ENCODE measurements at regions not wholly inside any gene's neighbourhood (a gene's known extent, or its start where the extent isn't known, plus 50 kb on each side); places are given as distances from the start of the nearest gene placed in this dataset.

DNA sequence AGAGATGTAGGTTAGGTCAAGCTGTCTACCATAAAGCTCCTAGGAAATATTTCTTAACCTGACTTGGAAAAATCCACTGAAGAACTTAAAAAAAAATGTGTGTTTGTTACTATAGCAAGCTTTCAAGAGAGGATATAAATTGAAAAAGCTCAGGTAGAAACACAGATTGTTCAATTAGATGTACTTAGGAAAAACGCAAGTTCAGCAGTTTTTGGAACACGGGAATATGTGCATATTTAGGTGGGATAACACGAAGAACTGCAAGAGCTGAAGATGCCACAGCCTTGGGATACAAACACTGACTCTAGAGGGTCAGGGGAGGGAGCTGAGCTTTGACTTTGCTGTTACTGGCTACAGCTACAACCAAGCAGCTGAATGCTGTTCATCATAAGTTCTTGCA lies 77.8 kb upstream of the FSHB start:
- H2BK12ac ChIP-seq (ENCODE audit: low read length): no peak overlapping the region
- H2BK120ac ChIP-seq (ENCODE audit: insufficient read depth, low read length, poor library complexity): no peak overlapping the region
- H3K18ac ChIP-seq (ENCODE audit: low read length): no peak overlapping the region
- H3K23ac ChIP-seq (ENCODE audit: low read length): no peak overlapping the region
- H3K9me3 ChIP-seq (ENCODE audit: insufficient read depth, low read depth, low read length): no peaks in the 10 kb centered on the region
- H3K4me3 ChIP-seq (ENCODE audit: low read depth, low read length): no peak overlapping the region
- H2BK5ac ChIP-seq (ENCODE audit: low read depth, low read length, poor library complexity): no peak overlapping the region
- no peak overlapping the region for H4K12ac ChIP-seq (ENCODE audit: low read depth, low read length)
- DNase-seq: no peak
- no peak overlapping the region for H2AFZ ChIP-seq (ENCODE audit: insufficient read depth, low read length, poor library complexity)
- H3K36me3 ChIP-seq (ENCODE audit: control insufficient read depth in 1 of 2, insufficient read depth in 2 of 2, low read length in 2 of 2): no peaks in the 10 kb centered on the region
- no peak overlapping the region for H2AK5ac ChIP-seq (ENCODE audit: low read length)
- no peak overlapping the region for H3K14ac ChIP-seq (ENCODE audit: low read length)
- H3K9ac ChIP-seq (ENCODE audit: low read length): no peak overlapping the region
- no peaks in the 10 kb centered on the region for H3K27me3 ChIP-seq (ENCODE audit: insufficient read depth, low read length)
- no peak overlapping the region for H3K4ac ChIP-seq (ENCODE audit: low read depth, low read length)
- no peaks in the 10 kb centered on the region for H3K79me2 ChIP-seq (ENCODE audit: control insufficient read depth, insufficient read depth, low read length, poor library complexity)
- WGBS (ENCODE audit: extremely low coverage, insufficient coverage, insufficient read length): no CpG with 5 or more reads among the region's 3 CpGs
- no peak overlapping the region for H3K27ac ChIP-seq (ENCODE audit: low read depth, low read length)
- no peak overlapping the region for H3K4me2 ChIP-seq (ENCODE audit: low read length)
- no peak overlapping the region for H4K91ac ChIP-seq (ENCODE audit: low read depth, low read length)
- no peak overlapping the region for H4K8ac ChIP-seq (ENCODE audit: low read depth, low read length)
- no peaks in the 10 kb centered on the region for H3K4me1 ChIP-seq (ENCODE audit: control insufficient read depth in 1 of 2, insufficient read depth in 2 of 2, low read length in 2 of 2)
- H3K79me1 ChIP-seq (ENCODE audit: low read length): no peaks in the 10 kb centered on the region

DNA sequence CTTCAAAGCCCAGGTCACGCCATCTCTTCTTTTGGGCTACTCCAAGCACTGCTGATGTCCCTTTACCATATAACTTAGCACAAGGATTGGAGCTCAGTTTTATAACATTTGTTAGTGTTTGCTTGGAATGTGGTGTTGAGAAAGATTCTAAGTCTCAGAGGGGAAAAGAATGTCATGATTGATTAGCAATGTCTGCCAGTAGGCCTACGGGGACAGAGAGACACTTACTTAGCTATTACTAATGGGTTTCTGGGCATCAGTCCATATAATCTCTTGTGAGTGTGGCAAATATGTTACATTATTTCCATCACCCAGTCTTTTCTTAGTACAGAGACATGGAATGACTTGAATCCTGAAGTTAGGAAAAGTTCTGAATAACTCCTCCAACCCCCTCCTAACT lies 75.4 kb upstream of the FSHB start:
- no peak overlapping the region for H4K8ac ChIP-seq (ENCODE audit: low read depth, low read length)

GRCh38 chr11:30159546-30159945 lies 71.3 kb upstream of the FSHB start:
- Histone ChIP-seq H3K27ac (ENCODE audit: low read depth, low read length) (no peak overlapping the region), H3K18ac (ENCODE audit: low read length) (no peak overlapping the region), H3K36me3 (ENCODE audit: control insufficient read depth in 1 of 2, insufficient read depth in 2 of 2, low read length in 2 of 2) (no peaks in the 10 kb centered on the region), H4K91ac (ENCODE audit: low read depth, low read length) (no peak overlapping the region), H3K4me1 (ENCODE audit: control insufficient read depth in 1 of 2, insufficient read depth in 2 of 2, low read length in 2 of 2) (no peaks in the 10 kb centered on the region), H2BK12ac (ENCODE audit: low read length) (no peak overlapping the region), H2BK5ac (ENCODE audit: low read depth, low read length, poor library complexity) (no peak overlapping the region), H3K4ac (ENCODE audit: low read depth, low read length) (no peak overlapping the region), H3K79me1 (ENCODE audit: low read length) (no peaks in the 10 kb centered on the region), H4K8ac (ENCODE audit: low read depth, low read length) (no peak overlapping the region), H2AK5ac (ENCODE audit: low read length) (no peak overlapping the region), H3K23ac (ENCODE audit: low read length) (no peak overlapping the region), H3K4me2 (ENCODE audit: low read length) (no peak overlapping the region), H3K79me2 (ENCODE audit: control insufficient read depth, insufficient read depth, low read length, poor library complexity) (no peaks in the 10 kb centered on the region), H3K9ac (ENCODE audit: low read length) (no peak overlapping the region), H4K12ac (ENCODE audit: low read depth, low read length) (no peak overlapping the region), H3K14ac (ENCODE audit: low read length) (no peak overlapping the region), H3K9me3 (ENCODE audit: insufficient read depth, low read depth, low read length) (peaks cover 2% of the 10 kb centered on the region), H2BK120ac (ENCODE audit: insufficient read depth, low read length, poor library complexity) (no peak overlapping the region), H3K27me3 (ENCODE audit: insufficient read depth, low read length) (no peaks in the 10 kb centered on the region), H2AFZ (ENCODE audit: insufficient read depth, low read length, poor library complexity) (no peak overlapping the region), H3K4me3 (ENCODE audit: low read depth, low read length) (no peak overlapping the region)
- no CpG with 5 or more reads among the region's 2 CpGs for WGBS (ENCODE audit: extremely low coverage, insufficient coverage, insufficient read length)
- no peak for DNase-seq

More for the DNA sequence above, 75.4 kb upstream of the FSHB start:
- H3K4me2 ChIP-seq (ENCODE audit: low read length): no peak overlapping the region
- no peak overlapping the region for H3K18ac ChIP-seq (ENCODE audit: low read length)
- H2AFZ ChIP-seq (ENCODE audit: insufficient read depth, low read length, poor library complexity): no peak overlapping the region
- no peaks in the 10 kb centered on the region for H3K27me3 ChIP-seq (ENCODE audit: insufficient read depth, low read length)
- H4K12ac ChIP-seq (ENCODE audit: low read depth, low read length): no peak overlapping the region
- H3K27ac ChIP-seq (ENCODE audit: low read depth, low read length): no peak overlapping the region
- H3K4ac ChIP-seq (ENCODE audit: low read depth, low read length): no peak overlapping the region
- H3K4me1 ChIP-seq (ENCODE audit: control insufficient read depth in 1 of 2, insufficient read depth in 2 of 2, low read length in 2 of 2): no peaks in the 10 kb centered on the region
- H2BK5ac ChIP-seq (ENCODE audit: low read depth, low read length, poor library complexity): no peak overlapping the region
- no peak overlapping the region for H2AK5ac ChIP-seq (ENCODE audit: low read length)
- H4K91ac ChIP-seq (ENCODE audit: low read depth, low read length): no peak overlapping the region
- no peak overlapping the region for H3K4me3 ChIP-seq (ENCODE audit: low read depth, low read length)
- H3K23ac ChIP-seq (ENCODE audit: low read length): no peak overlapping the region
- H3K14ac ChIP-seq (ENCODE audit: low read length): no peak overlapping the region
- no peaks in the 10 kb centered on the region for H3K36me3 ChIP-seq (ENCODE audit: control insufficient read depth in 1 of 2, insufficient read depth in 2 of 2, low read length in 2 of 2)
- no CpG with 5 or more reads among the region's 2 CpGs for WGBS (ENCODE audit: extremely low coverage, insufficient coverage, insufficient read length)
- H3K79me2 ChIP-seq (ENCODE audit: control insufficient read depth, insufficient read depth, low read length, poor library complexity): no peaks in the 10 kb centered on the region
- DNase-seq: no peak
- H2BK12ac ChIP-seq (ENCODE audit: low read length): no peak overlapping the region
- H3K9ac ChIP-seq (ENCODE audit: low read length): no peak overlapping the region
- H2BK120ac ChIP-seq (ENCODE audit: insufficient read depth, low read length, poor library complexity): no peak overlapping the region
- H3K79me1 ChIP-seq (ENCODE audit: low read length): no peaks in the 10 kb centered on the region
- no peaks in the 10 kb centered on the region for H3K9me3 ChIP-seq (ENCODE audit: insufficient read depth, low read depth, low read length)

DNA sequence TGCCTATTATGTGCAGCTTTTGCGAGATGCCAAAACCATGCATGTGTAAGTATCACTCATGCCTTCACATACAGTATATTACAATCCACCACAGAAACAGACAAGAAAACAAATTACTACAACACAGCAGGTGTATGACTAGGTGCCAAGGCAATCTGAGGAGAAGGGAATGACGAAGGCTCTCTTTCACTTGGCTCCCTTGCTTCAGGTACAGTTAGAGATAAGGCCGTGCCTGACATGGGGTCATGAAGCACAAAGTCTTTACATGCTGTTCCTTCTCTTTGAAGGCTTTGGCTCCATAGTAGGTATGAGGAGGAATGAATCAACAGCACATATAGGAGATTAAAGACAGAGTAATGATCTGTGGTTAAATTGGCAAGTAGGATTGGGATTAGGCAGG lies 65.2 kb upstream of the FSHB start:
- DNase-seq: no peak

More for the DNA sequence above, 65.2 kb upstream of the FSHB start:
- no peaks in the 10 kb centered on the region for H3K79me2 ChIP-seq (ENCODE audit: control insufficient read depth, insufficient read depth, low read length, poor library complexity)
- H4K91ac ChIP-seq (ENCODE audit: low read depth, low read length): no peak overlapping the region
- no peak overlapping the region for H2BK120ac ChIP-seq (ENCODE audit: insufficient read depth, low read length, poor library complexity)
- no peak overlapping the region for H2AFZ ChIP-seq (ENCODE audit: insufficient read depth, low read length, poor library complexity)
- no peak overlapping the region for H3K18ac ChIP-seq (ENCODE audit: low read length)
- H4K8ac ChIP-seq (ENCODE audit: low read depth, low read length): no peak overlapping the region
- no peak overlapping the region for H3K4me2 ChIP-seq (ENCODE audit: low read length)
- no CpG with 5 or more reads among the region's 3 CpGs for WGBS (ENCODE audit: extremely low coverage, insufficient coverage, insufficient read length)
- H4K12ac ChIP-seq (ENCODE audit: low read depth, low read length): no peak overlapping the region
- no peaks in the 10 kb centered on the region for H3K4me1 ChIP-seq (ENCODE audit: control insufficient read depth in 1 of 2, insufficient read depth in 2 of 2, low read length in 2 of 2)
- no peak overlapping the region for H3K4me3 ChIP-seq (ENCODE audit: low read depth, low read length)
- no peak overlapping the region for H3K9ac ChIP-seq (ENCODE audit: low read length)
- peaks cover 2% of the 10 kb centered on the region for H3K9me3 ChIP-seq (ENCODE audit: insufficient read depth, low read depth, low read length)
- no peak overlapping the region for H3K27ac ChIP-seq (ENCODE audit: low read depth, low read length)
- no peak overlapping the region for H3K4ac ChIP-seq (ENCODE audit: low read depth, low read length)
- no peak overlapping the region for H3K23ac ChIP-seq (ENCODE audit: low read length)
- H3K27me3 ChIP-seq (ENCODE audit: insufficient read depth, low read length): no peaks in the 10 kb centered on the region
- H2BK5ac ChIP-seq (ENCODE audit: low read depth, low read length, poor library complexity): no peak overlapping the region
- no peak overlapping the region for H2BK12ac ChIP-seq (ENCODE audit: low read length)
- no peak overlapping the region for H2AK5ac ChIP-seq (ENCODE audit: low read length)
- H3K79me1 ChIP-seq (ENCODE audit: low read length): no peaks in the 10 kb centered on the region
- H3K36me3 ChIP-seq (ENCODE audit: control insufficient read depth in 1 of 2, insufficient read depth in 2 of 2, low read length in 2 of 2): no peaks in the 10 kb centered on the region
- H3K14ac ChIP-seq (ENCODE audit: low read length): no peak overlapping the region
